HG02884 (cell line): ENCODE measurements at regions not wholly inside any gene's neighbourhood (a gene's known extent, or its start where the extent isn't known, plus 50 kb on each side); places are given as distances from the start of the nearest gene placed in this dataset.
A peak's percentile ranks its signal among the peaks of the same experiment; 100 is the strongest.
"Not testable (repeated sequence)": the region's sequence is repeated elsewhere in the genome, so short reads cannot be mapped to it uniquely, and the experiment has no call there.

Experiments used
- ATAC-seq: cut with Tn5 transposase; IDR thresholded peaks from one replicate; pipeline ENCODE4 v1.9.1; 2021; ENCODE audit warnings: mild to moderate bottlenecking, moderate library complexity; ENCODE audit not compliant: unreplicated experiment

DNA sequence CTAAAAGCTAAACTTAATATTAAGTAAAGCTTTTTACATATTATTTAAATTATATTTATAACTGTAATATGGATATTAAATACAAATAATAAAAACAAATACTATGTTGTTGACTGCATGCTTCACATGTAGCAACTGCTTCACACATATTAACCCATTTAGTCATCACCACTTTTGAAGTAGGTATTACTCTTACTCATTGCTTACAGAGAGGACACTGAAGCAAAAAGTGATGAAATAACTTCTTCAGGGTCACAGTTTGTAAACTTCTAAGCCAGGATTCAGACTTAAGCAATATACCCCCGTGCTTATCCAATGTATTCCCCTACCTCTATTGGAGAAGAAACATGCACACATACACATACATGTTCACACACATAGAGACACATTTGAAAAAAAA lies 166.6 kb downstream of the DKK2 start:
- ATAC-seq, result no peak

DNA sequence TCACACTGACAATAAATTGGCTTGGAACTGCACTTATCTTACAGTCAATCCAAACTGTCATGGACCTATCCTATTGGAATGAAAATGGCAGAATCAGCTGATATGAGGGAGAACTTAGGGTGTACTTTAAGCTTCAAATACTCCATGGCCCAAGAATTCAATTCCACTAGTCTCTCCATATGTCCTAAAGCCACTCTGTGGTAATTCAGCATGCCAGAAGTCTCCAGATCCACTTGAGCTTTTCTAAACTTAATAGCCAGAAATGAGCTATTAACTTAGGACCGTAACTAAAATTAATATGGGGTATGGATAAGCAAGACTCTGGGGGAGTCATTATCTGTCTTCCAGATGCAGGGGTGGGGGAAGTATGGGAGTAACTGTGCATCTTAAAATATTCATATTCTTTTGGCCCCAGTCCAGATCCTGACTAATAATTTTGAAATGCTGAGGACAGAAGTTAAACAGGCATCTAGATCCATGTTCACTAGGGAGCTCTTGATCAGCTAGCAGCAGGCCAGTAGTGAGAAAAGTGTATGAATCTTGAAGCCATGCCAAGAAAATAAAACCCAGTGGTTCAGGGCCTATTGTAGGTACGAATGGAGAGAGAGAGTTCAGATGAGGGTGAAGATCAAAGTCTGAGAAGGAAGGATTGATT lies 167.6 kb downstream of the DKK2 start:
- no peak for ATAC-seq

DNA sequence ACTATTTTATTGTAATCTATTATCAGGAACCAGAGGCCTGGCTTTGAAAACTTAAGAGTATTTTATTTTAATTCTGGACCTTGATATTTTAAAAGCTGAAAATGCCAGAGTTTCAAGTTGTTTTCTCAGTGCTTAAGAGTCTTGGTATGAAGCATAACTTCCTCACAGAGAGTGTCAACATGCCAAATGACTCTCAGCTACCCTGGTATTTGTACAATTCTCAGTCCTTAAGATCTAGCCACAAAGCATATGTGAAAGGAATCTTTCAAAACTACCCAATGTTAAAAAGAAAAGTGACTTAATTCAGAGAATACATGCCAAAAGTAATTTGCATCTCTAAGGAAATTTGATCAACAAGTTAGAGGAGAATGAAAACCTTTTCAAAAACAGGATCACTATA lies 171.9 kb downstream of the DKK2 start:
- no peak for ATAC-seq

DNA sequence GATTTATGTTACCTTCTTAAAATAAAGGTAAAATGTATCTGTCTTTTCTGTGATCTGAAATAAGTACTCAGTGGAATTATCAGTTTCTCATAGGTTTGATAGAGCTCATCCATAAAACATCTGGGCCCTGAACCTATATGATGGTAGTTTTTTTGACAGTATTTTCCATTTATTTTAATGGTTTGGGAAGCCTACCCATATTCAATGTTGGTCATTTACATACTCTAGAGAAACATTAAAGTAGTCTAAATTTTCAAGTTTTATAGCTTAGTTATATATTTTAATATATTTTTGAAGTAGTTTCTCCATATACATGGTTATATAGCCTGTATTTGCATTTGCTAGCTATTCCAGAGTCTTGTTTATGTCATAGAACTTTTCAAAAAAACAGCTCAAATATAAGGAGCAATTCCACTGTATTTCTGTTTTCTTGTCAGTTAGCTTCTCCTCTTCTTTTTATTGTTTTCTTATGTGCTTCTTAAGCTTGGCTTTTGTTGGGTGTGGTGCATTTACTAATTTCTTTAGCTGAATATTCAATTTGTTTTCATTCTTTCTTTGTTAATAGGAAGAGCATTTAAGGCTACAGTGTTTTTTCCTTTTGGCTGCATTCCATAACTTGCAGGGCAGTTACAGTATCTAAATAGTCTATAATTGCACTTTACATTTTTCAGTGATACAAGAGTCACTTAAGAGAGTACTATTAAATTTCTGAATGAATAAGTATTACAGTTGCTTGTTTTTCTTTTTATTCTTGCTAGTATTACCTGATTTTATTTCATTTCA lies 181.4 kb downstream of the DKK2 start:
- no peak for ATAC-seq

DNA sequence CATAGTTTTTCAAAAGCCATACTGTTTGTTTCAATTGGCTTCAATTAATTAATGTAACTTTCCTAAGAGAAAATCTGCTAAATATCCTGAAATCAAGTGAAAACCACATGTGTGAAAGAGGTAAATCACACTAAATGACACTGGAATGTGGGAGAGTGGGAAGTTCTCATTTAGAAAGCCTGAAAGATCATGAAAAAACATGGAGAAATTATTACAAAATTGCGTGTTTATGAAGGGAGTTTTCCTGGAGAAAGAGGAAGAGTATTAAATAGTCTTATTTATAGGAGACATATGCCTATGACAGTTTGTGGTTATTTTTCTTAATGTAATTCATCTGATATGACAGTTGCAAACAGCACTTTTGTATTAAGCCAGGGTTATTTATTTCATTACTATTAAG lies 183.7 kb downstream of the DKK2 start:
- no peak for ATAC-seq

DNA sequence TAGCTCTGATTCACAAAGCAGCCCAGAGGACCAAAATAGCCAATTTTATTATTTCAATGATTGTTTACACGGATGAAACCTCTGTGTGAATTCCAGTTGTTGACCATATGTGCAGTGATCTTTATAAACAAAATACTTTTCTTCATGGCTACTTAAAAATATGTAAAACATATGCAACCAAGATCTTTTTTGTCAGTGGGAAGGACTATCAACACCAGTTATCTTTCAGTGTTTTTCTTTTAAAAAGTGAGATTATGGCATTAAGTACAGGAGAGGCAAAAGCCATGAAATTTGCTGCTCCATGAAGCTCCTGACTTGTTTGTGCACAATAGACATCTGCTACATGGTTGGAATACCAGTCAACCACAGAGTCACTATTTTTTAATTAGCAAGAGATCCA lies 184.4 kb downstream of the DKK2 start:
- ATAC-seq, result no peak

DNA sequence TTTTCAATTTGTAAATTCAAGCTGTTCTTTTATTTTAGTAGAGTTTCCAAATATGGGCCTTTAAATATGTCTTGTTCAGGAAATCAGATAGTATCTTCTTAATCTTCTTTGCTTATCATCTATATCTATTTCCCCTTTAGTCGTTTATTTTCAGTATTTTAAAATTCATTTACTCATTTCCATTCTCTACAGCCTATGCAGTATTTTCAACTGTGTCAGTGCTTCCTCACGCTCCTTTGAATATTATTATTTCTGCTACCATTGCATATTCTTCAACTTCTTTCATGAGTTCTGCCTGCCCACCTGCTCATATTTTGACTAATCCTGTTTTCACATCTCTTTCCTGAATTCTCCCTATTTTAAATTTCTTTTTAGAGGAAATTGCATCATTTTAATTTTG lies 185.4 kb downstream of the DKK2 start:
- no peak for ATAC-seq

DNA sequence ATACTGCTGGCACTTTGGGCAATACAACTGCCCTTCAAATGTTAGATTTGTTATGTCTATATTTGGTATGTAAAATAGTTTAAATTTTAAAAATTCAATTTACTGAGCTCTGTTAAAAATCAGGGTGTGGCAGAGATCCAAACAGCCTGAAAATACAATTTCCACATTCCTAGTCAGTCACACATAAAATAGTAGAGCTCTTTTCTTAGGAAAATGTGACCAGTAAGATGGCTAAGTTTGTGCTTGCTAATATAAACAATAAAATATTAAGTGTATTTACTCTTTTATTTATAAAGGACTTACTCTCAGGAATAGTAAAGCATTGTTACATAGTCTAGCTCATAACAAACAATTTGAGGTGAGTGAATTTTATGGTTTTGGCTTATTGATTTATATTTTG lies 200.2 kb downstream of the DKK2 start:
- no peak for ATAC-seq

DNA sequence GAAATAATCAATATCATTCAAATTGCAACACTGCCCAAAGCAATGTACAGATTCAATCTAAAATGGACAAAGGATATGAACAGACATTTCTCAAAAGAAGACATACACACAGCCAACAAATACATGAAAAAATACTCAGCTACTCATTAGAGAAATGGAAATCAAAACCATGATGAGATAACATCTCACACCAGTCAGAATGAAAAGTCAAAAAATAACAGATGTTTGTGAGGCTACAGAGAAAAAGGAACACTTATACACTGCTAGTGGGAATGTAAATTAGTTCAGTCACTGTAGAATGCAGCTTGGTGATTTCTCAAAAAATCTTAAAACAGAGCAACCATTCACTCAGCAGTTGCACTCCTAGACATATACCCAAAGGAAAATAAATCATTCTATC lies 205.2 kb downstream of the DKK2 start:
- peak; percentile 62 for ATAC-seq

DNA sequence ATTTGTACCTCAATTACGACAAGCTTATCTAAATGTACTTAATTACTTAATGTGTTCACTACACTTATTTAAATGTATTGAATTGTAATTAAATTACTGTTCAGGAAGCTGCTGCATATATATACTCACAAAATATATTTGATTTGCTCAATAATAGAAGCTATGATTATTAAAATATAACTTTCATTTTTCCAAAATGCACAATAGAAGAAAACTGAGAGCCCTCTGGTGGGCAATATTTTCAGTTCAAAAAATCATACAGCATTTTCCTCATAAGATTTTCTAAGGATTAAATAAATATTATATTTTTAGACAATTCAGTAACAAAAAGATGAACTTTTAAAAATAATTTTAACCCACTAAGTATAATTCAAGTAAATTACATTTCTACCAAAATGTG lies 217.3 kb downstream of the DKK2 start:
- ATAC-seq, result no peak

DNA sequence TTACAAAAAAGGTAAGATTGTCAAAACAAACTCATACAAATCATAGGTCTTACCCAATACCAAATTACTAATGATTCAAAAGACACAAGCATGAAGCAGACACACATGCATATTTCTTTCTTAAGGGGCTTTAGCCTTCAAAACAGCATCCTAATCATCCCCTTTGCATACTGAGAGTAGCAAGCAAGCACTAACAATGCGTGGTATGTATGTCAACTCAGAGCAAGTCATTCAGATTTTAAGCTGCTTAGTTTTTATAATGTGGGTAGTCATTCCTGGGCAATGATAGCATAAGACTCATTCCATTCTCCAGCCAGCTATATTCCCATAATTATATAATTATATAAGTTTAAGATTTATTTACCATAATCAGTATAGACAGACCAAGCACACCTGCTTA lies 219.6 kb downstream of the DKK2 start:
- ATAC-seq, result no peak

DNA sequence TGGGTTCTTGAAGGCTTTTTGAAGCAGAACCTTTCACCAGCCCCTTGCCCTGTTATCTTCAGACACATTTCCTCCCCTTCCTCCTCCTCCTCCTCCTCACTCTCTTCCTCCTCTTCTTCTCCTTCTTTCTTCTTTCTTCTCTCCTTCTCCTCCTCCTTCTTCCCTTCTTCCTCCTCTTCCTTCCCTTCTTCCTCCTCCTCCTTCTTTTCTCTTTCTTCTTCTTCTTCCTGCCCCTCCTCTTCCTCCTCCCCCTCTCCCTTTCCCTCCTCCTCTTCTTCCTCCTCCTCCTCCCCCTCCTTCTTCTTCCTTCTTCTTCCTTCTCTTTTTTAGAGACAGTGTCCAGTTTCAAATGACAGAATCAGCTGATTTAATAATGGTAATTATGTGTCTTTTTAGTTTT lies 226.0 kb downstream of the DKK2 start:
- ATAC-seq, result no peak

DNA sequence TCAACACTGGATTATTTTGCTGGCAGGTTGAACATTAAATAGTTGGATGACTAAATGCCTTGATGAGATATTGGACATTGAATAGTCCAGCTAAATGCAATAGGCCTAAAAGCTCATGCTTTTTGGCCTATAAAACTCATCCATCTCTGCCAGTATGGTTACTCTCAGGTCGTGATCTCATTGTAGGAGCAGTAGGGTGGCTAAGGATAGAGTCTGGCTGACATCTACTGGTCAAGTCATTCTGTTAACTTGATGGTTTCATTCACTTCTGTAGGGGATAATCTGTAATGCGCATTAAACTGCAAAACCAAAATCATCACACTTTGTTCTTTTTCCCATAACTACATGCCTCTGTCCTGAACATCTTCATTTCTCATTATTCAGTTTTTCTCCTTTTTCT lies 227.0 kb downstream of the DKK2 start:
- no peak for ATAC-seq

DNA sequence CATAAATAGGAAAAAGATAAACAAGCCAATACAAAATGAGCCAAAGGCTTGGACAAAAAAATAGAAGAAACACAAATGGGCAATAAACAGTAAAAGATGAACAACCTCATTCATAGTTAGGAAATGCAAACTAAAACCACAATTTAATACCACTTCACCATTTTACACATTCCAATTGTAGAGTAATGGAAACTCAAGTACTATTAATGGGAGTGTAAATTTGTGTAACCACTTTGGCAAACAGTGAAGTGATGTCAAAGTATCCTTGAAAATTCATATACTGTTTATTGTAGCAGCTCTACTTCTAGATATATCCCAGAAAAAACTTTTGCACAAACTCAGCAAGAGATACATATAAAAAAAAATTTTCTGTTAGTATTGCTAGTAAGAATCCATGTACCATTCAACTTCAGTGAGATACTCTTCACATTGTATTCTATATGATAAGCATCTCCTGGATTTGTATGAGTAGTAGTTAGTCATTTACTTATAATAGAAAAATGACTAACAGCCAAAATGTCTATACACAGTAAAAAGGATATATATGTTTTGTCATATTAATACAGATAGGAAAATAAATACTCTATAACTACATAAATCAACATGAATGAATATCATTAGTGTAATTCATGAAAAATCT lies 229.8 kb downstream of the DKK2 start:
- ATAC-seq, result no peak

DNA sequence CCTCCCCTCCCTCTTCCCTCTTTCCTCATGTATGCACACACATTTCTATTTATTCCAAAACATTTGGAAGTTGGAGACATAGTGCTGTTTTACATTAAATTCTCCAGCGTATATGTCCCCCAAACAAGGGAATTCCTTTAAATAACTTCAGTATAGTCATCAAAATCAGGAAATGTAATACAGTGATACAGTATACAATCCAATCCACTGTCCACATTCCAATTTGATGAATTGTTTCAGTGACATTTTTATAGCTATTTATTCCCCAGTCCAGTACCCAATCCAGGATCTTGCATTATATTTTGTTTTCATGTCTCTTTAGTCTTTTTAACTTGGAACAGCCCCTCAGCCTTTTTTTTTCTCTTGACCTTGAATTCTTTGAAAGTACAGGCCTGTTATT lies 233.0 kb downstream of the DKK2 start:
- no peak for ATAC-seq

DNA sequence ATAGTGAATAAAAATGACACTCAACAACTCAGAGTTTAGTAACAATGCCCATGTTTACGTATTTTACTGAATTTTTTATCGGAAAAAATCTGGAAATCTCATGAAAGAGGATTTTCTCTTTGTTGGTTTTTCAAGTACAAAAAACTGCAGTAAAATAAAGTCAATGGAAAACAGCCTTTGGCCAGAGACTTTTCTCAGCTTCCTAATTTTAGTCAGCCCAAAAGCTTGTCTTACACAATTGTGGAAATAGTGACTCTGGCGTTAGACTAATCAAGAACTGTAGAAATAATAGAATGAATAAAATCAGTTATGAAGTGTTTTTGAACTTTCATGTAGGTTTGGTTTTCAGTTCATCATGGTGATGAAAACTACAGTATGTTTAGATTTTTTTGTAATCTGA lies 234.7 kb downstream of the DKK2 start:
- ATAC-seq, result no peak

DNA sequence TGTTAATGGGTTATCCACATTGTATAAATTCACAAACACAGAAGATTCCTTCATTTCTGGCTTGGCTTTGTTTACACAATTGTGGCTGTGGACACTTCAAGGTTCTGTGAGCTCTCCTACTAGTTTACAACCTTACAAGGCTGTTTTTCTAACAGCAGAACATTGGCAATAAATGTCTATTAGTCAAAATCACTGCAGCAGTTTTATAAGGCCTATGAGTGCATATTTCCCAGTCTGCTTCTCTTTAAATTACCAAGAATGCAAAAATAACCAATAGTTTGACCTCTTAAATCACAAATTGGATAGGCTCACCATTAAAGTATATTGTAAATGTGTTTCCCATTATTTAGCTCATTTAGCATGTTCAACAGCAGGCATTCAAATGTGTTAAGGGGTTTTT lies 239.2 kb downstream of the DKK2 start:
- ATAC-seq, result no peak

DNA sequence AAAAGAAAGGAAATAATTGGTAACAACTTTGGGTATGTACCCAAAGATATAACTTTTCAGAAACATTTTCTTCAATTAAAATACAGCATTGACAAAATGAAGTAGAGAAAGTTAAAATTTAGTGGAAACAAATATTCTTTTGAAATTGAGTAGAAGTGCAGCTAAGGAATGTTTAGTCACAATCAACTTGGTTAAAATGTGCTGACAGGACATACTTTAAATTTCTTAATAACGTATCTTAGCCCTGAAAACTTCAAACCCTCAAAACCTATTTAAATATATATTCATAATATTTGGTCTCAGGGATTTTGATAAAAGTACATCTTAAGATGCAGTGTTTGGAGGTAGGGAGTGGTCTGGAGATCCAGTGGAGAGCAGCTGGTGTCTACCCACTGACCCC lies 240.8 kb downstream of the DKK2 start:
- no peak for ATAC-seq

DNA sequence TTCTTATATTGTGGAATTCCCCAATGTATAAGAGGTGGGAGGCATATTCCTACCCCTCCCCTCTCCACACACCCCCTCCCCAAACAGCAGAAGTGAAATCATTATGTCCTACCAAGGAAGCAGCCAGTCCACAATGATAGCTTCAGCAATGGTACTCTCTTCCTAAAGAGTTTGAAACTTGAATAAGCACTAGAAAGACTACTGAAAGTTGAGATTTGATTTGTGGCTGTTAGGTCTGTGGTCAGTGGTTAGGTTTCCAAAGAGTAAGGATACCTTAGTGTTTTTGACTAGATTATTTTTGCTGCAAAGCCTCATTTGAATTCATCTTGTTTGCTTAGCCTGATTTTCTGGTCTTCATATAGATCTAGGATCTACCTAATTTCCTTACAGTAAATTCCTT lies 242.2 kb downstream of the DKK2 start:
- no peak for ATAC-seq

DNA sequence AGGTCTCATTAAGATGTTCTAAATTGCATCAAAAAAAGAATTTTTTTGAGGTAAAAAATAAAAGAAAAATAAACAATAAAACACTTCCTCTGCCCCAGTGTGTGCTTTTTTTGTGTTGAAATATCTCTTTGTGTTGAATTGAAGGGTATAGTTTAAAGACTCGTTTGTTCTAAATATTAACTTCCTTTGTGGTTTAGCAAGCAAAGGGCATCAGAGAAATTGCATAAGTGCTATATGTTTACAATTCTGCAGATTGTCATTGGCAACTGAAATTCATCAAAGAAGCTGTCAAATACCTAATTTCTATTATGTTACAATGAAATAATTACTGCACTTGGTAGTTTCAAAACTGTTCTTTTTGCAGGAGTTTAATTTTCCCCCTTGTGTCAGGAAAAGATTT lies 260.5 kb downstream of the DKK2 start:
- no peak for ATAC-seq

DNA sequence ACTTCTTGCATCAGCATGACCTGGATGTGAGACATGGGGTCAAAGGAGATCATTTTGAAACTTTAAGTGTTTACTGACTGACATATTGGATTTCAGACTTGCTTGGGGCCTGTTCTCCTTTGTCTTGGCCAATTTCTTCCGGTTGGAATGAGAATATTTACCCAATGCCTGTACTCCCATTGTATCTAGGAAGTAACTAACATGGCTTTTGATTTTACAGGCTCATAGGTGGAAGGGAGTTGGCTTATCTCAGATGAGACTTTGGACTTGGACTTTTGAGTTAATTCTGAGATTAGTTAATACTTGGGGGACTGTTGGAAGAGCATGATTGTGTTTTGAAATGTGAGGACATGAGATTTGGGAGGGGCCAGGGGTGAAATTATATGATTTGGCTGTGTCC lies 262.1 kb downstream of the DKK2 start:
- not testable (repeated sequence) for ATAC-seq
